ENCODE measurements at regions not wholly inside any gene's neighbourhood (a gene's known extent, or its start where the extent isn't known, plus 50 kb on each side); places are given as distances from the start of the nearest gene placed in this dataset.

DNA sequence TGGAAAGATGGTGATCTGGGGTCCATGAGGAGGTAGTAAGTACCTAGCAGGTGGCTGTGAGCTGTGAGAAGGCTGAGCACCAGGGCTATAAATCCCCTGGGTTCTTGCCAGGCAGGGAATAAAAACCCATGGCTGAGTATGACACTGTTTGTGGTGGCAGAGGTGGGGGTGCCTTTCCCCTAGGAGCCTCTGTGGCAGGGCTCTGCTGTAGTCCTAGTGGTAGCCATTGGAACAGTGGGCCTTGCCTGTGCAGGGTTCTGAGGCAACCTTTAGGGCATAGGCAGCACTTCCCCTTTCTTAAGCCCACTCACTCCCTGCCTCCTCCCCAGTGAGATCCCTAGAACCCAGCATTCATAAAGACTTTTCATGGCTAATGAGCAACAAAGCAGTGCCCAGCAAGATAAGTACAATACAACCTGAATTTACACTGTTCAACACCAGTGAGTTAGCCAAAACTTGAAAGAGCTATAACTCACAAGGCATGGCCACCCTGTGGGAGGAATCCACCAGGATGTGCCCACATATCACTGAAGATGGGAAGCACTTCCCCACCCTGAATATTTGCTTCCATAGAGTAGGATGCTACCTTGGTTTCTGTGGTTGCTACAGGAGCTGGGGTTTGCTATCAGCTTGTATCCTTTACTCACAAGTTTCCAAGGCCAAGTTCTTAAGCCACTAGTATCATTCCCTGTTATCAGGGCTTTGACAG, 100.9 kb upstream of the NEUROD1 start:
- H3K27ac Mint-ChIP-seq: no peak overlapping the region
- H3K9me3 Mint-ChIP-seq: no peaks in the 10 kb centered on the region
- H3K4me3 Mint-ChIP-seq: no peak overlapping the region
- H3K4me1 Mint-ChIP-seq: peaks cover 55% of the 10 kb centered on the region
- TF ChIP-seq CTCF (IDR thresholded peaks at IDR 0.05; ENCODE audit: unreplicated experiment): no peak
- H3K36me3 Mint-ChIP-seq: no peaks in the 10 kb centered on the region
- H3K27me3 Mint-ChIP-seq (ENCODE audit: low read depth): peaks cover 17% of the 10 kb centered on the region
- no peak for DNase-seq (ENCODE audit: low spot score in 2 of 2, unreplicated experiment in 2 of 2)

DNA sequence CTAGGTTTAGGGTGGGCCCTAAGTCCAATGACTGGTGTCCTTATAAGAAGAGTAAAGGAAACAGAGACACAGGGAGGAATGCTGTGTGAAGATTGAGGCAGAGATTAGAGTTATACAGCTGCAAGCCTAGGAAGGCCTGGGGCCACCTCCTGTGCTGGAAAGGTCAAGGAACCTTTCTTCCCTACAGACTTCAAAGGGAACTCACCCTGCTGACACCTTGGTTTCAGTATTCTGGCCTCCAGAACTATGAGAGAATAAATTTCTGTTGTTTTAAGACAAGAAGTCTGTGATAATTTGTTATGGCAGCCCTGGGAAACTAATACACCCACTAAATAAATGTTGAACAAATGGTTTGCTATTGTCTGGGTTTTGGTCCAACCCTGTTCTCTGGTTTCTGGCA, 102.3 kb upstream of the NEUROD1 start:
- H3K27ac Mint-ChIP-seq: no peak overlapping the region

DNA sequence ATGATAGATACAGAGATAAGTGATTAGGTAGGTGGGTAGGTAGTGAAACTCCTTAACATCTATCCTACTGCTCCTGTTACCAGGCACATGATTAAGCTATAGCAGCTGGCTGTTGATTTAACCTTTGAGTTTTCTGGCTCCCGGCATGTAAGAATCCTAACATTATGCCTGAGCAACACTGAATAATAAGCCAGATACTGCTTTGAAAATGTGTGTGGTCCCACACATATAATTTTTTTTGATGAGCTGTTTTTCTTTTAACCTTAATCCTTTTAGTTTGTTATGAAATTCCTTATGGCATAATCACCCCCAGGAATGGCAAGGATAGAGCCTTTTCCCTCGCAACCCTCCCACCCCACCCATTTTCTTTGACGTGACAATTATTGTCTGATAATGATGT, 104.2 kb upstream of the NEUROD1 start:
- Mint-ChIP-seq H3K27me3 (ENCODE audit: low read depth) (peaks cover 18% of the 10 kb centered on the region), H3K27ac (no peak overlapping the region), H3K9me3 (no peaks in the 10 kb centered on the region), H3K4me3 (no peak overlapping the region), H3K36me3 (no peaks in the 10 kb centered on the region), H3K4me1 (peaks cover 31% of the 10 kb centered on the region)
- DNase-seq (ENCODE audit: low spot score in 2 of 2, unreplicated experiment in 2 of 2): no peak
- no peak for TF ChIP-seq CTCF (IDR thresholded peaks at IDR 0.05; ENCODE audit: unreplicated experiment)

More for the DNA sequence above, 102.3 kb upstream of the NEUROD1 start:
- peaks cover 17% of the 10 kb centered on the region for H3K27me3 Mint-ChIP-seq (ENCODE audit: low read depth)
- no peak for TF ChIP-seq CTCF (IDR thresholded peaks at IDR 0.05; ENCODE audit: unreplicated experiment)
- H3K36me3 Mint-ChIP-seq: no peaks in the 10 kb centered on the region
- H3K9me3 Mint-ChIP-seq: no peaks in the 10 kb centered on the region
- peaks cover 48% of the 10 kb centered on the region for H3K4me1 Mint-ChIP-seq
- H3K4me3 Mint-ChIP-seq: no peak overlapping the region
- DNase-seq (ENCODE audit: low spot score in 2 of 2, unreplicated experiment in 2 of 2): no peak

DNA sequence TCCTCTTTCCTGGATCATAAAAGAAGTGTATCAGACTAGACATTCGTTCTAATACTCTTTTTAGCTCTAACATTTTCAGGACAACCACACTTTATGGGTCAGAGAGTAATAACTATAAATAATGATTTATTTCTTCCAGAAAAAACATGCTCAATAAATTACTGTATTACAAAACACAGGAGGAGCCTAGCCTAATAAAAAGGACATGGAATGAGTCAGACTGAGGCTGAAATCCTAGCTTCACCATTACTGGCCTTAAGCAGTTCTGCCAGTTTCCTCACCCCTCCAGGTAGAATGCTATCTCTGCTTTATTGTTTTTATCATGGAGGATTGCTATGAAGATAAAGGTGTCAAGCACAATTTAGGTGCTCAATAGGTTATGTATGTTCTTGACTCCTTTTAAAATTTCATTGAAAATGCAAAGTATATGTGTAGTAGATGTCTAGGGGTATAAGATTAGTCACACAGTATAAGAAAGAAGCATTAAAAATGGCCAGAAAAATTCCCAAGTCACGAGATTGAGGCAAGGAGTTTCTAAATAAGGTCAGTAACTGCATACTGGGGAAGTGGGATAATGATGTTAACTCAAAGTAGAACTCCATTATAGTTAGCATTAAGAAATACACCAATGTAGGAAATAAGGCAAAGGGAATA, 105.5 kb upstream of the NEUROD1 start:
- DNase-seq (ENCODE audit: low spot score in 2 of 2, unreplicated experiment in 2 of 2): no peak
- Mint-ChIP-seq H3K36me3 (no peaks in the 10 kb centered on the region), H3K4me1 (peaks cover 23% of the 10 kb centered on the region), H3K27me3 (ENCODE audit: low read depth) (peaks cover 19% of the 10 kb centered on the region), H3K4me3 (no peak overlapping the region), H3K27ac (peak overlapping the region; percentile 32), H3K9me3 (no peaks in the 10 kb centered on the region)
- no peak for TF ChIP-seq CTCF (IDR thresholded peaks at IDR 0.05; ENCODE audit: unreplicated experiment)

- peaks cover 11% of the 10 kb centered on the region for H3K27me3 Mint-ChIP-seq (ENCODE audit: low read depth)
Observed at GRCh38 chr2:181786371-181787228, 104.9 kb upstream of the ITPRID2 start.

More at GRCh38 chr2:181786371-181787228, 104.9 kb upstream of the ITPRID2 start:
- Mint-ChIP-seq H3K36me3 (no peaks in the 10 kb centered on the region), H3K4me3 (no peak overlapping the region), H3K27ac (no peak overlapping the region), H3K4me1 (peaks cover 23% of the 10 kb centered on the region), H3K9me3 (no peaks in the 10 kb centered on the region)
- TF ChIP-seq CTCF (IDR thresholded peaks at IDR 0.05; ENCODE audit: unreplicated experiment): no peak
- no peak for DNase-seq (ENCODE audit: low spot score in 2 of 2, unreplicated experiment in 2 of 2)

All from mesothelial cell of epicardium (in vitro differentiated cells).